ENCODE measurements at regions not wholly inside any gene's neighbourhood (a gene's known extent, or its start where the extent isn't known, plus 50 kb on each side); places are given as distances from the start of the nearest gene placed in this dataset.

- TF ChIP-seq FOXK2 (IDR thresholded peaks at IDR 0.05) (no peak), TARDBP (IDR thresholded peaks at IDR 0.05) (no peak)
- TF ChIP-seq, protein P1, sequence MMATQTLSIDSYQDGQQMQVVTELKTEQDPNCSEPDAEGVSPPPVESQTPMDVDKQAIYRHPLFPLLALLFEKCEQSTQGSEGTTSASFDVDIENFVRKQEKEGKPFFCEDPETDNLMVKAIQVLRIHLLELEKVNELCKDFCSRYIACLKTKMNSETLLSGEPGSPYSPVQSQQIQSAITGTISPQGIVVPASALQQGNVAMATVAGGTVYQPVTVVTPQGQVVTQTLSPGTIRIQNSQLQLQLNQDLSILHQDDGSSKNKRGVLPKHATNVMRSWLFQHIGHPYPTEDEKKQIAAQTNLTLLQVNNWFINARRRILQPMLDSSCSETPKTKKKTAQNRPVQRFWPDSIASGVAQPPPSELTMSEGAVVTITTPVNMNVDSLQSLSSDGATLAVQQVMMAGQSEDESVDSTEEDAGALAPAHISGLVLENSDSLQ (IDR thresholded peaks at IDR 0.05), result no peak
These were observed 53.4 kb upstream of the PAXBP1 start for GRCh38 chr21:32824950-32825349.
